ENCODE measurements at regions not wholly inside any gene's neighbourhood (a gene's known extent, or its start where the extent isn't known, plus 50 kb on each side); places are given as distances from the start of the nearest gene placed in this dataset.
A peak's percentile ranks its signal among the peaks of the same experiment; 100 is the strongest.

GRCh38 chr2:101617796-101618195, 79.7 kb upstream of the MAP4K4 start:
- TF ChIP-seq CTCF (conservative IDR thresholded peaks at IDR 0.05; ENCODE audit: low read depth, low read length), result no peak
- no peak overlapping the region for H3K4me3 ChIP-seq (ENCODE audit: low read length)
- DNase-seq (ENCODE audit: low read depth), result no peak

- H3K4me3 ChIP-seq (ENCODE audit: low read length), result no peak overlapping the region
- peak; percentile 7 for DNase-seq (ENCODE audit: low read depth)
- TF ChIP-seq CTCF (conservative IDR thresholded peaks at IDR 0.05; ENCODE audit: low read depth, low read length), result no peak
These were observed 80.3 kb upstream of the MAP4K4 start for GRCh38 chr2:101617188-101617587.

GRCh38 chr2:101614127-101614759, 83.3 kb upstream of the MAP4K4 start:
- TF ChIP-seq CTCF (conservative IDR thresholded peaks at IDR 0.05; ENCODE audit: low read depth, low read length), result no peak

GRCh38 chr2:101613056-101613704, 84.3 kb upstream of the MAP4K4 start:
- H3K4me3 ChIP-seq (ENCODE audit: low read length), result no peak overlapping the region
- no peak for DNase-seq (ENCODE audit: low read depth)
- no peak for TF ChIP-seq CTCF (conservative IDR thresholded peaks at IDR 0.05; ENCODE audit: low read depth, low read length)

More at GRCh38 chr2:101614127-101614759, 83.3 kb upstream of the MAP4K4 start:
- no peak overlapping the region for H3K4me3 ChIP-seq (ENCODE audit: low read length)
- no peak for DNase-seq (ENCODE audit: low read depth)

GRCh38 chr2:101612019-101612418, 85.5 kb upstream of the MAP4K4 start:
- TF ChIP-seq CTCF (conservative IDR thresholded peaks at IDR 0.05; ENCODE audit: low read depth, low read length), result no peak
- no peak for DNase-seq (ENCODE audit: low read depth)
- no peak overlapping the region for H3K4me3 ChIP-seq (ENCODE audit: low read length)

GRCh38 chr2:101610750-101611315, 86.7 kb upstream of the MAP4K4 start:
- DNase-seq (ENCODE audit: low read depth), result no peak
- no peak for TF ChIP-seq CTCF (conservative IDR thresholded peaks at IDR 0.05; ENCODE audit: low read depth, low read length)
- no peak overlapping the region for H3K4me3 ChIP-seq (ENCODE audit: low read length)

GRCh38 chr2:101609433-101609832, 88.1 kb upstream of the MAP4K4 start:
- TF ChIP-seq CTCF (conservative IDR thresholded peaks at IDR 0.05; ENCODE audit: low read depth, low read length), result no peak
- H3K4me3 ChIP-seq (ENCODE audit: low read length), result no peak overlapping the region
- no peak for DNase-seq (ENCODE audit: low read depth)

All from retinal pigment epithelial cell (primary cell).